CD4-positive, alpha-beta T cell treated with Interleukin-10 for 1 hour (primary cell): ENCODE measurements at regions not wholly inside any gene's neighbourhood (a gene's known extent, or its start where the extent isn't known, plus 50 kb on each side); places are given as distances from the start of the nearest gene placed in this dataset.

Source experiments
- DNase-seq: peaks from one replicate; pipeline ENCODE4 v3.0.0-alpha.2; 2020

DNA sequence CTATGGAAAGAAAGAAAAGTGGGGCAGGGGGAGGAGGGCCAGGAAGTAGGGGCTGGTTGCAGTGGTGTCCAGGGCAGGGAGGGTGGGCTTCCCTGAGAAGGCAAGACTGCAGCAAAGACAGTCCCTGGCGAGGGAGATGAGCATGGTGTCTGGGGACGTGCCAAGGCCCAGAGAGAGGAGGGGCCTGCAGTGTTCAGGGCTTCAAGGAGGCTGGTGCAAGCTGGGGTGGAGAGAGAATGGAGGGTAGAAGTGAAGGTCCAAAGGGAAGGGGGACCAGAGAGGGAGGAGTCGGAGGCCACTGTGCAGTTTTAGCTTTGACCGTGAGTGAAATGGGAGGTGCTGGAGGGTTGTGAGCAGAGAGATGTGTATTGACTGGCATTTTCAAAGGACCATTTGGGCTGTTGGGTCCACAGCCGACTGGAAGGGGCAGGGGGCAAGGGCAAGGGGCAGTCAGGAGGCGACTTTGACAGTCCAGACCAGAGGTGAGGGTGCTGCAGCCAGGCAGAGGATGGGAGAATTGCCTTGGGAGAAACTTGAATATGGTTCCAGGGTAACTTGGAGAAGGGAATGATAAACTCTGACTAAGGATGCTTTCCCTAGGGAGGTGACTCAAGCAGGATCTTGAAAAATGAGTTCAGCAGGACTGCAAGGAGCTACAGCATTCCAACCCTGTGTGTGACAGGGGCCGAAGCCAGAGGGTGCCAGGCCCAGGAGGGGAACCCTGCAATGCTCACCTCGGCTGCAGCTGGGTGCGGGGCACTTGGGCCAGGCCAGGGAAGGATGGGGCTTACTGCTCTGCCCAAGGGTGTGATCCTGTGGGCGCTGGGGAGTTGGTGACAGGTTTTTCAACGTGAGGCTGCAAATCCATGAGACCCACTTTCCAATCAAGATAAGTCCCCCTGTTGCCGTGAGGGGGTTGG lies 177.1 kb upstream of the HAAO start:
- no peak for DNase-seq

DNA sequence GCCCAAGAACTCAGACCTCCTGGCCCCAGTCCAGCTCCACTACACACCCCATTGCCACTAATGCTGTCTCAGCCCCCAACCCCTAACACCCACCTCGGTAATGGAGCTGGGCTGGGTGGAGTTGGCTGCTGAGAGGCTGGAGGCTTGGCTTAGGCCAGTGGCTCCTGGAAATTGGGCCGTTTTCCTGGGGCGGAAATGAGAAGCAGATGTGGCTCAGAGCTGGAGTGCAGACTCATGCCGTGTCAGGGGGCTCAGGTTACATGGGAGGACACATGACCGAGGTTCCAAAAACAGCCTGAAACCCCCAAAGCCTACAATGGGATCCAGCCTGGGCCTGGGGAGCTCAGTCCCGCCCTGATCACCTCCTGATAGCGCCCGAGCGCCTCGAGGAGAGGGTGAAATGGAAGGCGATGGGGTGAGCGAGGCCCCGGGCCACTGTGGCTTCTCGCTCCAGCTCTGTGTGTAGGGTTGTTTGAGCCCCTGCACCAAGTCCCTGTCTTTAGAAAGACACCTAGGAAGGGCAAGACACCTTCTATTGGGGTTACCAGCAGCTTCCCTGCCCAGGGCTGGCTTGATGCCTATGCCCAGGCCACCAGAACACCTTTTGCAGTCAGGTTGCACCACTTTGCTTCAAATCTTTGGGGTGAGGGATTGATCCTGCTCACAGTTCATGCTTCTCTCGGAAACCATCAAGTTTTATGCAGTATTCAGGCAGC lies 175.7 kb upstream of the HAAO start:
- DNase-seq: no peak

DNA sequence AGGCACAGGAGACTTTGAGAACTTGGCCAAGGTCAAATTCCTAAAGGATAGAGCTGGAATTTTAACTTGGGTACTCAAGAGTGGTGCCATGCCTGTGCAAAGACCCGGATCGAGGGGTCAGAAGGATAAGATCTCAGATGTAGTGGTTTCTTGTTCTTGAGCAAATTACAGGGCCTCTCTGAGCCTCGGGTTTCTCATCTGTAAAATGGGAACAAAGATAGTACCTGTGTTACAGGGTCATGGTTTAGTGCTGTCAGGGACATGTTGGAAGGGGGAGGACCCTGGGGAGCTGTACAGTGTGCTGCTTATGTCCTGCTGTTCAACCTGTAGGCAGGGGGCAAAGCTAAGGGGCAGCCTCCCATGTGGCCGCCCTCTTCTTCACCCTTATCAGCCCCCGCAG lies 173.5 kb upstream of the HAAO start:
- no peak for DNase-seq

DNA sequence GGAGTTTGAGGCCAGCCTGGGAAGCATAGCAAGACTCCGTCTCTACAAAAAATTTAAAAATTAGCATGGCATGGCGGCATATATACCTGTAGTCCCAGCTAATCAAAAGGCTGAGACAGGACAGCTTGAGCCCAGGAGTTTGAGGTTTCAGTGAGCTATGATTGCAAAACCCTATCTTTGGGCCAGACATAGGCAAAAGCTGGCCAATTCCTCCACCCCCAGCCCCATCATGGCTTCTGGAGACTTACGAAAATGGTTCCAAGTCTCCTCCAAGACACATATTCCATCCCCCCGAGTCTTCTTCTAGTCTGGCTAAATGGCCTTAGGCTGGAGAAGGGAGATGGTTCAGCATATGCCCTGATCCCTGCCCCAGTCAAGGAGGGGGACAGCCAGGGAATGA lies 172.8 kb upstream of the HAAO start:
- no peak for DNase-seq

DNA sequence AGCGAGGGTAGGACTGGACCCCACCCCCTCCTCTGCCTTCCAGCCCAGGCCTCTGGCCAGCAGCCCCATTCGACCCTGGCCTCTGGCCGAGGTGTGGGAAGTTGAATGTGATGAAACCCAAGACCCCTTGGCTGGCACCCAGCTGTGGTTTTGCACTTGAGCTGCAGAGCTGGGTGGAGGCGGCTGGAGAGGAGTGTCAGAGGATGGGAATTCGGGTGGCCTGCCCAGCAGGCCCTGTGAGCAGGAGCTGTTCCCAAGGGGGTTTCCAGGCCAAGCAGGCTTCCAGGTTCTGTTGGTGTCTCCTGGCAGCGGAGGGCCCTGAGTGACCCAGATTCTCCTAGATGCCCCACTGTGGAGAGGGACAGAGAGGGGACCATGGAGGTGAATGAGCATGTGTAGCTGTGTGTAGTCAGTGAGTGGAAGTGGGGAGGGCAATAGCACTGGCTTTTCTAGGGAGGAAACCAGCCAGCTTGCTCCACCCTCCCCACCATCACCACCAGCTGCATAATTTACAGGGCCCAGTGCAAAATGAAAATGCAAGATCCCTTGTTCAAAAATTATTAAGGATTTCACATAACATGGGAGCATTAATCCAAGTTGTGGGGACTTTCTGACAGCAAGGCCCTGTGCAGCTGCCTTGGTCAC lies 172.2 kb upstream of the HAAO start:
- DNase-seq: no peak

DNA sequence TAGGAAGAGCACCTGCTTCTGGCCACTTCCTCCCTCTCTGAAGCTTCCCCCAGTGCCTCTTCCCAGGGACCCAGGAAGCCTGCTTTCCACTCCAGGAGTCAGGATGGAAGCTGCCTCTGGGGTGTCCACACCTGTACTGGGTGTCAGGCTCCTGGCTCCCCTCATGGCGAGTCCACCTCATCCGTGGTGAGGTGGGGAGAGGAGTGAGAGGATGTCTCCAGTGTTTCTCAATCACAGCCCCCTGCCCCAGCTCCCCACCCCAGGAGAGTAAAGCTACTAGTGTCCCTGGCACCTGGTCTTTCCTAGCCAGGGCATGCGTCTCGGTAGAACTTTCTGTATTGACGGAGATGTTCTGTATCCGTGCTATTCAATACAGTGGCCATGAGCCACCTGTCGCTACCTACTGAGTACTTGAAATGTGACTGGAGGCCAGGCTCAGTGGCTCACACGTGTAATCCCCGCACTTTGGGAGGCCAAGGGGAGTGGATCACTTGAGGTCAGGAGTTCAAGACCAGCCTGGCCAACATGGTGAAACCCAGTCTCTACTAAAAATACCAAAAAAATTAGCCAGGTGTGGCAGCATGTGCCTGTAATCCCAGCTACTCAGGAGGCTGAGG lies 171.2 kb upstream of the HAAO start:
- no peak for DNase-seq

DNA sequence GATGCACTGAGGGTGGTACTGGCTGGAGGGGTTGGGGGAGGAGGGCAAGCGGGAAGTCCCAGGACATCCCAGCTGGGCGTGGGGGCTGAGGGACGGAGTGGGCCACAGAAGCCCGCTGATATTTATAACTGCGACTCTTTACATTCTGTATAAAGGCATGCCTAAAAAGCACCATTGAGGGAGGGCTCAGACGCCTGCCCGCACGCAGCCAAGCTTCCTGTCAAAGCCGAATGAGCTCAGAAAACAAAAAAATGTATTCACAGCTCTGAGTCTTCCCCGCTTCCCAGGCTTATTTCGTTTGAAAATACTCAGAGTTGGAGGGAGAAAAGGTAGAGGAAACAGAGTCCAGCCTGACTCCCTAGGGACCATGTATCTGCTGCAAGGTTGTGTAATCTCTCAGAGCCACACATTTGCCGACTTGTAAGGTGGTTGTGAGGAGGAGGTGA lies 170.1 kb upstream of the HAAO start:
- DNase-seq: no peak

DNA sequence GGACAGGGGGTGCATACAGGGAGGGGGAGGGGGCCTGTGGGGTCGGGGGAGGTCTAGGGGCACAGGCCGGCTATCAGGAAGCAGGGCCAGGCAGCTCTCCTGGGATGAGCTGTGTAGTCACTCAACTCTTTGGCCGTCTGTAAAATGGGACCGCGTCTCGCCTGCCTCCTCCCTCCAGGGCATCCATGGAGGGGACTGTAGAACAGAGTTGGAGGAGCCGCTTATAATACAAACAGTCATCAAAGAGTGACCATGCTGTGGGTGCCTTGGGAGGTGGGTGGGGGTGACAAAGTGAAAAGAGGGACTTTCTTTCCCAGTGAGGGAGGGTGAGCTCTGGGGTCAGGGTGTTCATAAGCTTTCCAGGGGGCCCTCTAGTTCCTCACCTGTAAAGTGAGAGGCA lies 169.6 kb upstream of the HAAO start:
- no peak for DNase-seq

DNA sequence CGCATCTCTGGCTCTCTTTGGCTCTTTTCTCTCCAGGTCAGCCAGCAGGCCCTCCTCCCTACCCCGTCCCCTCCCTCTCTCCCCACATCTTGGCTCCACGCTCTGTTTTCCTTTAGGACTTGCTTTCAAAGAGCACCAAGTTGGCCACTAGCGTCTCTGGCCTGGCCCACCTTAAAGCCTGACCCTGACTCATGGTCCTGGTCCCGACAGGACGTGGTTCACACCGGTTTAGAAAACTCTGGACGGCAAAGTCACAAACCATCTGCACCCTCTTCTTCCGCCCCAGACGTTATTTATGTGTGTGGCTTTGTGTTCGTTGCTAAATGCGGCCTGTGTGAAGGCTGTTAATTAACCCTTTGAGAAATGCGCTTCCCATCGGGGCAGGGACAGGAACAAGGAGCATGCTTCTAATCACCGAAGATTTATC lies 169.0 kb upstream of the HAAO start:
- DNase-seq: no peak

DNA sequence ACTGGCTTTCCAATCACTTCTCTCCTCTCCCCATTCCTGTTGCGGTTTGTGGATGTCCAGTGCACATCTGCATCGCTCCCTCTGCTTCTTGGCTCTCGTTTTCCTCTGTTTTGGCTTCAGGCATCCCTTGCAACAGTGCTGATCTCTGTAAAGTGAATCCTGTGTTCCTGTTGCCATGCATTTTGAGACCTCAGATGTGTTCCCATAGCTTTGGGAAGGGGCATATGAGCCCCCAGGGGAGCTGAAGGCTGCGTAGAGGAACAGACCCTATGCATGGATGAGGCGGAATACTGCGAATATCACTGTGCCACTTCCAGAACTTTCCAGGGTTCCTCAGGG lies 168.4 kb upstream of the HAAO start:
- no peak for DNase-seq

DNA sequence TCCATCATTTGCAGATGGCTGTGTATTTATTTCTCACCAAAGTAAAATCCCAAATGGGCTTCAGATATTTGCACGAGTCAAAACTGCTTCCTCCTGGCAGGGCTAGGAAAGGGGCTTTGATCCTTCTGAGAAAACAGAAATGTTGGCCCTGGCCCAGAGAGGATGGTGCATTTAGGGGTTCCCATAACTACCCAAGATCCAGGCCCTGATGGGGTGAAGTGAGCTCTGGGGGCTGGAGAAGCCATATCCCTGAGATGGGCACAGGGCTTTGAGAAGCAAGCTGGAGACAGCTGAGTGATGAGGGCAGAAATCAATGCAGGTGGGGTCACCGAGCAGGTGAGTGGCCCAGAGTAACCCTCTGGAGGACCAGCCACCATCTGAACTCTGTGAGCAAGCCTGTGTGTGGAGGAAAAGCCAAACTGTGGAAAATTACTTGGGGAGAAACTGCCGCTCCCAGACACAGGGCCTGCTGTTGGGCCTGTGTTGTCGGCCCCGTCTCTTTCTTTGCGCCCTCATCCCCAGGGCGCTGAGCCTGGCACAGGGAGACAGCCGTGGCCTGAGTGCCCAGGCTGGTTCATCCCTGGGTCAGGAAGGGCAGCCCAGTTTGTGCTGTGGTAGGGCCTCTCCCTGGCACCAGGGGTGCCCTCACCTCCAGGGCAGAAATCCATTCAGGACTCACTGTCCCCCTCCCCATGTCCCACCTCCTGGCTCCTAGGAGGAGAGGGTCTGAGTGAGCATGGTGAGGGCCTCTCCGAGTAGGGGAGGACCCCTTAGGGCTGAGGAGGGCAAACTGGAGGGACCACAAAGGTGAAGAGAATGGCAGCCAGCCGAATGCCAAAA lies 167.8 kb upstream of the HAAO start:
- DNase-seq: no peak

DNA sequence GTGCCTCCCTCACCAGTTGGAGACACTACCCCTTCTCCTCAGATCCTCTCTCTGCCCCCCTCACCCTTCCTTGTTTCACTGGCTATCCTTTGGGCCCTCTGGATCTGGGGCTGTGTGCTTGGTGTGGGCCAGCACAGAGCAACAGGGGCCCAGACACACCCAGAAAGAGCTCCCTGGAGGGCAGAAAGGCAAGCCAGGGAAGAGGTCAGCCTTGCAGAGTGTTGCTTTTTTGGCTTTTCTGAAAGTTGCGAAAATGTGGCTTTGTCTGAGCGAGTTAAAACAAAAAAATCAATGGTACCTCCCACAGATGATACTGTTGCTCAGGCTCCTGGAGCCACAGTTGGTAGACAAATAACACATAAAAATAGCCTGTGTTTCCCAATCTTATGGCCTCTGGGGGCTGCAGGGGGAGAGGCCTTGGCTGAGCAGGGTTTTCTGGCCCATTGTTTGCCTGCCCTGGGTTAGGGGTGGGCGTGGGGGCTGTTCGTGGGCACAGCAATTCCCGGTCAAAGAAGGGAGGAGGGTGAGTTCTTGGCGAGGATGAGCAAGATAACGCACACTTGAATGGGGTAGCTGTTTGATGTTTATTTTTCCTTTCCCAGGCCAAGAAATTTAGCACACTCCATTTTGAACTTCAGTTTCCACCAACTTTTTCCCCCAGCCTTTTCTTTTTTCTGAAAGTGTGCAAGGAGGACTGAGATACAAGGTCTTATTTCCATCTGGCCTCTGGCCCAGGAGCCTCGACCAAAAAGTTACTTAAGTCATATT lies 167.0 kb upstream of the HAAO start:
- DNase-seq: no peak

DNA sequence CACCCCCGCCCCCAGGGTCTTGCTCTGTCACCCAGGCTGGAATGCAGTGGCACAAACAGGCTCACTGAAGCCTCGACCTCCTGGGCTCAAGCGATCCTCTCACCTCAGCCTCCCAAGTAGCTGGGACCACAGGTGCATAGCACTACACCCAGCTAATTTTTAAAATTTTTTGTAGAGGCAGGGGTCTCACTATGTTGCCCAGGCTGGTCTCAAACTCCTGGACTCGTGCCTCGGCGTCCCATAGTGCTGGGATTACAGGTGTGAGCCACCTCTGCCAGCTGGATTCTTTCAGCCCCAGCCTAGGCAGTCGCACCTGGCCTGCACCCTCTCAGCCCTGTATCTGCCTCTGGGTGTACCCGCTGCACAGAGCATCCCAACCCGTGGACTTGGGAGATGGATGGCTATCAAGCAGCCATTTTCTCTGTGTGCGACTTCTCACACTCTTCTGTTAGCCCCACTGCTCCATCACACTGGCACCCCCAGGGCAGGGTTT lies 166.4 kb upstream of the HAAO start:
- DNase-seq: no peak

DNA sequence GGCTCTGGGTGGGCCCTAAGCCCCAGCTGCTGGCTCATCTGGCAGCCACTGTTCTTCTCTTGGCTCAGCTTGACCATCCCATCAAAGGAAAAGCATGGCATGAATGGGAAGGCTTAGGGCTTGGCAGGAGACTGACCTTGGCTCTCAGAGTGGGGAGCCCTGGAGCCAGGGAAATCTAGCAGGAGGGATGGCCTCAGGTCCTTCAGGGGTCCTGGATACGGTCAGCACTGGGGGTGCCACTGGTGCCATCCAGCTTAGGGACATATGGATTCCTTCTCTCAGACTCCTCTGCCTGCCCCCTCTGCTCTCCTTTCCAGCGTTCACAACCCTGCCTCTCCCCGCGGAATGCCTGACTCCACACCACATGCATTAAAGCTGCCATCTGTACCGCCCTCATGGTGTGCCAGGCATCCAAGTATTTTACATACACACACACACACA lies 165.5 kb upstream of the HAAO start:
- no peak for DNase-seq

DNA sequence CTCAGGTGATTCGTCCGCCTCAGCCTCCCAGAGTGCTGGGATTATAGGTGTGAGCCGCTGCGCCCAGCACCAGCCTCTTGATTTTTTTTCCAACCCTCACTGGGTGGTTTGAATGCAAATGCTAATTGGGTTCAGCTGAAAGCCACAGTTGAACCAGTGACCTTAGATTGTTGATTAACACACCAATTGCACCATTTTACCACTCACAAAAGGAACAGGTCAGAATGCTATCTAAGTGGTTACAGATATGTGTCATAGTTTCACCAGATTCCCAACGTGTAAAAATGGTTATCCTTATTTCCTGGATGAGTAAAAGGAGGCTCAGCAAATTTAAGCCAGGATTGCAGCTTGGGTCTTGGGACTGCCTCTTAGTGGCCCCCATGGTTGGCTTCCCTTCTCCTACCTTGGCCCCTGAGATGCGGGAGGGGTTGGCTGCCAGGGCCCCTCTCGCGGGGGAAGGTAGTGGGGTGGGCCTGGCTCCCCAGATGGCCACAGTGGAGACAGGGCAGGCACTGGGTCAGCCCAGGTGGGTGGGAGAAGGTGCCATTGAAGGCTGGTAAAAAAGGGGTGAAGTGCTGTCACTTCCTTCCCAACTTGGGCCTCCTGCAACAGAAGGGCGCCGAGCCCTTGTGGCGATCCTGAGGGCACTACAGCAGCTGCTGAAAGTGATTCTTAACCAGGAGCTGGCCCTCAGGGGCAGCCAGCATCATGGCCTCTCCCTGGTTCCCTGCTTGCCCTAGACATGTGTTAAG lies 164.9 kb upstream of the HAAO start:
- DNase-seq: no peak

DNA sequence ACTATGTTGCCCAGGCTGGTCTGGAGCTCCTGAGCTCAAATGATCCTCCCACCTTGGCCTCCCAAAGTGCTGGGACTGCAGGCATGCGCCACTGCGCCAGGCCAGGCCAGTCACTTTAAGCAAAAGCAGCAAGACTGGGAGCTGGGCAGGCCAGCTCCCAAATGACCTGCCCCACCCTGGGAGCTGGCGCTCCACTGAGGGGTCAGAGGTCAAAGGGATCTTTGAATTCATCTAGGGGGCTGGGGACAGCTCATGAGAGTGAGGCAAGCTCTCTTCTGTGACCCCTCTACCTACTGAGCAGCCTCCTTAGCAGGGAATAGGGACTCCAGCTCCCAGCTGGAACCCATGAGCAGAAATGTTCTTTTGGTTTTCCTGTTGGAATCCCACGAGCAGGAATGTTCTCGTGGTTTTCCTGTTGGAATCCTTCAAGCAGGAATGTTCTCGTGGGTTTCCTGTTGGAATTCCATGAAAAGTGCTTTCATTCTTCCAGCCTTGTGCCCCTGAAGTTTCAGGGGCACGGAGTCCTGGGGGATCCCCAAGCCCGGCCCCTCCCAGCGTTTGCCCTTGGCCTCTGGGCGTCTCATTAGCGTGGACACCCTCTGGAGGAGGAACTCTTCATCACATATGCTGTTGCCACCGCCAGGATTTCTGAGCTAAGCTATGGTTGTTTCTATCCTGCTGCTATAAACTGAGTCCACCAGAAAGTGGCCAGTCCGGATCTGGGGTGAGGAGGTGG lies 162.0 kb upstream of the HAAO start:
- DNase-seq: no peak

DNA sequence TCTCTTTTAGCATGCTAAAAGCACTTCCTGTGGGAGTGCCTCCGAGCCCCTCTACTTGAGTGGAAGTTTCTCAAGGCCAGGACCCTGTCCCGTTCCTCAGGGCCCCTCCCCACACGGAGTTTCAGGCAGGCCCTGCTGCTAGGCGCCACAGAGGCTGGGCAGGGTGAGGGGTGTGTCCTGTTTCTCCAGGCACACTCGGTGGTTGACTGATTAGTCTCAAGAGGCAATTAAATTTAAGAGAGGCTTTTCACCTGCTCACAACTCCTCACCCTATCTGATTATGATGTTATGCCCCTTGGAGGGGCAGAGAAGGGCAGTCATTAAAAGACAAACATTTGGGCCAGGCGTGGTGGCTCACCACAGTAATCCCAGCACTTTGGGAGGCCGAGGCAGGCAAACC lies 160.8 kb upstream of the HAAO start:
- no peak for DNase-seq

DNA sequence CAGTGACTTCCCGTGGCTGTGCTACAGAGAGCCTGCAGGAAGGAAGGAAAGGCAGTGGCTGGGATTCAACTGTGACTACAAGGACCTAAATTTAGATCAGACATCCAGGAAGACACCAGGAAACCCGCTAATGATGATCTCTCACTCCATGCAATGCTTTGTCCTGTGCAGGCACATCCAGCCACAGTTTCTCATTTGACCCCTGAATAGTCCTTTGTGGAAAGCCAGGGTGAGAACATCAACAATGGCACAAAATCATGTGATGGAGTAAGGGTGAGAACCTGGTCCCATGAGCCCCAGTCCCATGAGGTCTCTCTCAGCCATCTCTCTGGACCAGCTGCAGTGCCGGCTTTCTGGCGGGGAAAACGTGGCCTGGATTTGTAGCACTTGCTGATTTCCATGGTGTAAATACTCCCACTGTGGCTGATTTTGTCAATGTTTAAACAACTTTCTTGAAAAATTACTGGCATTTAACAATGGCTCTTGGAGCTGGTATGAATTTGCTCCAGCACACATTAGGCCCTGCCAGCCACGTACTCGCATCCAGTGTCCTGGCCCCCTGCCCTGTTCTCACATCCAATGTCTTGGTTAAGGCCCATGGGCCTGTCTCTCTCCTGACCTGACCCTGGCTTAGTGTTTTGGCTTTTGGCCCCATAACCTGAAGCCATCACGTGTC lies 159.0 kb upstream of the HAAO start:
- no peak for DNase-seq

DNA sequence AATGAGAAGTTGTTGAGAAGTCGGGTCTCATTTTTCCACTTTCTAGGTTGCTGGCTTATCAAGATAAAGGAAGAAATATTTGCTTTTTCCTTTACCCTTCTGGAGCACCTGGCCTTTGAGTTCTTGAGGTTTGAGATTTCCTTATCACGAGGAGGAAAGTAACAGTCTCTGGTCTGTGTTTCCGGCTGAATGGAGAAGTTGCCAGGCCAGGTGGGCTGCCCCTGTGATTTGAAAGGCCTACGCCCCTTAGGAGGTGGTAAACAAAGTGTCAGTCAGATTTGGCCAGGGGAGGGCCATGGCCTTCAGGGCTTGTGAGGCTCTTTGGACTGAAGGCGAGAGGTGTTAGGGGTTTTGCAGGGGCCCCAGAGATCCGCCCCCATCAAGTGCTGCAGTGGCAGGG lies 156.7 kb upstream of the HAAO start:
- no peak for DNase-seq
